MM.1S (cell line): ENCODE measurements at regions not wholly inside any gene's neighbourhood (a gene's known extent, or its start where the extent isn't known, plus 50 kb on each side); places are given as distances from the start of the nearest gene placed in this dataset.

Experiments used
- EZH2 ChIP-seq: fragments of 300-600 bp; sonication (generic); optimal IDR thresholded peaks from 2 replicates; pipeline ENCODE3; 2017; ENCODE audit warnings: low read depth, mild to moderate bottlenecking, antibody characterized with exemption, low read length, mixed read lengths
- EZH2phosphoT487 ChIP-seq: fragments of 300-600 bp; sonication (generic); IDR thresholded peaks from 2 replicates; pipeline ENCODE4 v1.6.1; 2018; ENCODE audit warnings: antibody characterized with exemption, low read length
- TF ChIP-seq, protein P1 (sequence below): fragments of 300-600 bp; sonication (generic); IDR thresholded peaks from 2 replicates; pipeline ENCODE4 v1.5.1; 2016; ENCODE audit warnings: antibody characterized with exemption, low read length, mixed read lengths

GRCh38 chr13:107562203-107562602, 653.1 kb downstream of the LIG4 start:
- TF ChIP-seq, protein P1, sequence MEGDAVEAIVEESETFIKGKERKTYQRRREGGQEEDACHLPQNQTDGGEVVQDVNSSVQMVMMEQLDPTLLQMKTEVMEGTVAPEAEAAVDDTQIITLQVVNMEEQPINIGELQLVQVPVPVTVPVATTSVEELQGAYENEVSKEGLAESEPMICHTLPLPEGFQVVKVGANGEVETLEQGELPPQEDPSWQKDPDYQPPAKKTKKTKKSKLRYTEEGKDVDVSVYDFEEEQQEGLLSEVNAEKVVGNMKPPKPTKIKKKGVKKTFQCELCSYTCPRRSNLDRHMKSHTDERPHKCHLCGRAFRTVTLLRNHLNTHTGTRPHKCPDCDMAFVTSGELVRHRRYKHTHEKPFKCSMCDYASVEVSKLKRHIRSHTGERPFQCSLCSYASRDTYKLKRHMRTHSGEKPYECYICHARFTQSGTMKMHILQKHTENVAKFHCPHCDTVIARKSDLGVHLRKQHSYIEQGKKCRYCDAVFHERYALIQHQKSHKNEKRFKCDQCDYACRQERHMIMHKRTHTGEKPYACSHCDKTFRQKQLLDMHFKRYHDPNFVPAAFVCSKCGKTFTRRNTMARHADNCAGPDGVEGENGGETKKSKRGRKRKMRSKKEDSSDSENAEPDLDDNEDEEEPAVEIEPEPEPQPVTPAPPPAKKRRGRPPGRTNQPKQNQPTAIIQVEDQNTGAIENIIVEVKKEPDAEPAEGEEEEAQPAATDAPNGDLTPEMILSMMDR: no peak
- no peak for TF ChIP-seq EZH2
- TF ChIP-seq EZH2phosphoT487: no peak
